ENCODE measurements at regions not wholly inside any gene's neighbourhood (a gene's known extent, or its start where the extent isn't known, plus 50 kb on each side); places are given as distances from the start of the nearest gene placed in this dataset.

DNA sequence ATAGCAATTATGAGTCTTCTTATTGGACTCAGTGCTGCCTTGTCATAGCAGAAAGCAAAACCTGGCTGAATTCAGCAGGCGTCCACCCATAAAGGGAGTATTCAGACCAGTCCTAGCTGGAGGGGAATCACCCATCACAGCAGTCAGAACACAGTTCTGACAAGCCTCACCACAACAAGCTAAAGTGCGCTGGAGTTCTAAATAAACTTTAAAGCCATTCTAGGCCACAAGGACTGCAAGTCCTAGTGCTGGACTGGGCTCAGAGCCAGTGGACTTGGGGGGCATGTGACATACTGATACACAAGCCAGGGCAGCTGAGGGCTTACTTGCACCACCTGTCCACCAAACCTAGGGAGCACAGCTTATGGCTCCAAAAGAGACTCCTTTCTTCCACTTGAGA, 115.3 kb upstream of the PCSK5 start:
- TF ChIP-seq CTCF (IDR thresholded peaks at IDR 0.05; ENCODE audit: extremely low read depth, missing control alignments): no peak
- DNase-seq (ENCODE audit: low spot score): no peak

DNA sequence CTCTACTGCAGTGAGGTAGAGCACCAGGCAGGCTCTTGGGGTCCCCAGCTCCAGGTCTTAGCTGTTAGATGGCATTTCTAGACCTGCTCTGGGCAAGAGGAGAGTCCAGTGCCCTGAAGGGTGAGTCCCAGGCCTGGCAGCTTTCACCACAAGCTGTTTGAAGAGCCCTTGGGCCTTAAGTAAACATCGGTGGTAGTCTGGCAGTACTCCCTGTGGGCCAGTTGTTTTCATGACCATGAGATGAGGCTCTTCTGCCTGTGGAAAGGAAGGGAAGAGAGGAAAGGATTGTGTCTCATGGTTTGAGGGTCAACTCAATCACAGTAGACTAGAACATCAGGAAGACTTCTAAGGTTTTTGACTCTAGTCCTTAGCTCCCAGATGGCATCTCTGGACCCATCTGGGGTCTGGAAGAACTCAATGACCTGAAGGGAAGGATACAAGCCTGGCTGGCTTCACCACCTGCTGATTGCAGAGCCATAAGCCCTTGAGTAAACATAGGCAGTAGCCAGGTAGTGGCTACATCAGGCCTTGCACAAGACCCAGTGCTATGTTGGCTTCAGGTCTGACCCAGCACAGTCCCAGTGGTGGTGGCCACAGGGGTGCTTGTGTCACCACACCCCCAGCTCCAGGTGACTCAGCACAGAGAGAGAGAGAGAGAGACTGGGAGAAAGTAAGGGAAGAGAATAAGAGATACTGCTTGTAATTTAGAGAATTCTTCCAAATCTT, 114.3 kb upstream of the PCSK5 start:
- TF ChIP-seq CTCF (IDR thresholded peaks at IDR 0.05; ENCODE audit: extremely low read depth, missing control alignments): no peak
- no peak for DNase-seq (ENCODE audit: low spot score)

- TF ChIP-seq CTCF (IDR thresholded peaks at IDR 0.05; ENCODE audit: extremely low read depth, missing control alignments): no peak
- DNase-seq (ENCODE audit: low spot score): no peak
Measured at GRCh38 chr9:75780185-75780584, 110.3 kb upstream of the PCSK5 start.

DNA sequence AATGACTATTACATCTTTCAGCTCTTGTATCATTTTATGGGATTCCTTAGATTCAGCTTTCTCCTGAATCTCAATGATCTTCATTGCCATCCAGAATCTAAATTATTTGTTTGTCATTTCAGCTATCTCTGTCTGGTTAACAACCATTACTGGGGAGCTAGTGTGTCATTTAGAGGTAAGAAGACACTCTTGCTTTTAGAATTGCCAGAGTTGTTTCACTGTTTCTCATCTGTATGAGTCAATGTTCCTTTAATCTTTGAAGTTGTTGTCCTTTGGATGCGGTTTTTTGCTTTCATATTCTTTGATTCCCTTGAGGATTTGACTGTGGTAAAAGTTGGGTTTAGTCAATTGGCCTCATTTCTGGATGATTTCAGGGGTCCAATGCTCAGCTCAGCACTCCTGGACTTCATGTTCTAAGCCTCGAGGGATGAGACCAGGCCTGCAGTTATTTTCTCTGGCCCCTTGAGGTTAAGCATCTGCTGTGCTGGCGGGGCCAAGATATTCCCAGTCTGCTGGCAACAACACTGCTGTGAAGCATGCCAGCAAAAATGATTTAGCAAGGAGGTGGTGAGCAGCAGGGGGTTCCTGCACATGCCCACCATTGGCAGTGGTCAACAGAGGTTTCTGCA, 102.4 kb upstream of the PCSK5 start:
- no peak for DNase-seq (ENCODE audit: low spot score)
- TF ChIP-seq CTCF (IDR thresholded peaks at IDR 0.05; ENCODE audit: extremely low read depth, missing control alignments): no peak

- TF ChIP-seq CTCF (IDR thresholded peaks at IDR 0.05; ENCODE audit: extremely low read depth, missing control alignments): no peak
- no peak for DNase-seq (ENCODE audit: low spot score)
Measured at GRCh38 chr9:75797085-75797580, 93.3 kb upstream of the PCSK5 start.

GRCh38 chr9:75798505-75798904, 92.0 kb upstream of the PCSK5 start:
- DNase-seq (ENCODE audit: low spot score): no peak
- TF ChIP-seq CTCF (IDR thresholded peaks at IDR 0.05; ENCODE audit: extremely low read depth, missing control alignments): no peak

- TF ChIP-seq CTCF (IDR thresholded peaks at IDR 0.05; ENCODE audit: extremely low read depth, missing control alignments): no peak
- no peak for DNase-seq (ENCODE audit: low spot score)
Measured at GRCh38 chr9:75803130-75803529, 87.3 kb upstream of the PCSK5 start.

Measured in GM20000 (cell line).